ENCODE measurements at regions not wholly inside any gene's neighbourhood (a gene's known extent, or its start where the extent isn't known, plus 50 kb on each side); places are given as distances from the start of the nearest gene placed in this dataset.

DNA sequence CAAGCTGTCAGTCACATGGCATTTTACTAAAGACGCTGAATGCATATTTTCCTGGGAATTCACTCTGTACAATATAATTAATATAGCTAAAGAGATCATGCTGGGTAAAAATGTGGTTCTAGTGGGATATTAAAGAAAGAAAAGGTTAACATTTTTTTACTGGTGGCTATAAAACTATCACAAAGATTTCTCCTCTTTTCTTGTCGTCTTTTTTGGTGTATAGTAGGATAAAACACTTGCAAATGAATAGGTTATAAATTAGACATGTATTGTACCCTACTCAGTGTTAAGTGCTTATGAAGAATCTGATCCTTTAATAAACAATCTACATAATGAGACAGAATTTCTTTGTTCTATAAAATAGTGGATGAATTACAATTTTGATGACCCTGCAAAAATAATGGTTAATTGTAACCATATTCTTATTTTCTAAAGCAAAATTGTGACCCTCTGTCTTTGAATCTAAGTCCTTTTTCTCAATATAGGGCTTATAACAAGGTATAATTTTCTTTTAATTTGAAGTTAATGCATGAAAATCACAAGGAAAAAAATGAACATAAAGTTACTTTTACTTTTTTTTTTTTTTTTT, 1540.4 kb upstream of the GOT2 start:
- ChIA-PET POLR2A (no interaction called here), CTCF (no interaction called here)
- Mint-ChIP-seq H3K4me1 (no peaks in the 10 kb centered on the region), H3K27ac (no peak overlapping the region), H3K36me3 (ENCODE audit: low read depth) (no peaks in the 10 kb centered on the region), H3K9me3 (peaks cover 7% of the 10 kb centered on the region), H3K27me3 (no peaks in the 10 kb centered on the region), H3K4me3 (no peak overlapping the region)
- TF ChIP-seq, protein P1, sequence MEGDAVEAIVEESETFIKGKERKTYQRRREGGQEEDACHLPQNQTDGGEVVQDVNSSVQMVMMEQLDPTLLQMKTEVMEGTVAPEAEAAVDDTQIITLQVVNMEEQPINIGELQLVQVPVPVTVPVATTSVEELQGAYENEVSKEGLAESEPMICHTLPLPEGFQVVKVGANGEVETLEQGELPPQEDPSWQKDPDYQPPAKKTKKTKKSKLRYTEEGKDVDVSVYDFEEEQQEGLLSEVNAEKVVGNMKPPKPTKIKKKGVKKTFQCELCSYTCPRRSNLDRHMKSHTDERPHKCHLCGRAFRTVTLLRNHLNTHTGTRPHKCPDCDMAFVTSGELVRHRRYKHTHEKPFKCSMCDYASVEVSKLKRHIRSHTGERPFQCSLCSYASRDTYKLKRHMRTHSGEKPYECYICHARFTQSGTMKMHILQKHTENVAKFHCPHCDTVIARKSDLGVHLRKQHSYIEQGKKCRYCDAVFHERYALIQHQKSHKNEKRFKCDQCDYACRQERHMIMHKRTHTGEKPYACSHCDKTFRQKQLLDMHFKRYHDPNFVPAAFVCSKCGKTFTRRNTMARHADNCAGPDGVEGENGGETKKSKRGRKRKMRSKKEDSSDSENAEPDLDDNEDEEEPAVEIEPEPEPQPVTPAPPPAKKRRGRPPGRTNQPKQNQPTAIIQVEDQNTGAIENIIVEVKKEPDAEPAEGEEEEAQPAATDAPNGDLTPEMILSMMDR (IDR thresholded peaks at IDR 0.05), result no peak
- no peak for ATAC-seq (ENCODE audit: low read depth)
- no peak for DNase-seq
- intact Hi-C loops (cut with micrococcal nuclease), result no loop called here

DNA sequence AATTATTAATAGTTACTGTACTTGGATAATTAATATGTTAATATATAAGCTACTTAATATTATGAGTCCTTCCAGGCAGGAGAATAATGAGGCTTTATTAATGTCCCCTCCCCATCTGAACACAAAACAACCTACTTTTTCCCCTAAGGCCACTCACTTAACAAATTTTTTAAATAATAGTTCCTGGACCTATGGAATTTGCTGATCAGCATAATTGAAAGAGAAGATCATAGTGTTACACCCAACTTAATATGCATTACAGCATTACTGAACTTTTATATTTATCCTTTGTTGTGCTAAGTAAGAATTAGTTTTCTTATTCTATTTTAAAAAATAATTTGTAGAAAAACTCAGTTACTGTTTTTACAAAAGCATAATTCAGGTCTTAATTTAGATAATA, 1537.7 kb upstream of the GOT2 start:
- CTCF ChIA-PET, result no interaction called here
- Mint-ChIP-seq H3K27ac (no peak overlapping the region), H3K9me3 (peaks cover 10% of the 10 kb centered on the region), H3K27me3 (no peaks in the 10 kb centered on the region), H3K4me1 (no peaks in the 10 kb centered on the region), H3K36me3 (ENCODE audit: low read depth) (no peaks in the 10 kb centered on the region), H3K4me3 (no peak overlapping the region)
- DNase-seq (no peak), ATAC-seq (ENCODE audit: low read depth) (no peak)
- intact Hi-C loops (cut with micrococcal nuclease), result no loop called here
- POLR2A ChIA-PET, result no interaction called here
- TF ChIP-seq, protein P1 (IDR thresholded peaks at IDR 0.05), result no peak

DNA sequence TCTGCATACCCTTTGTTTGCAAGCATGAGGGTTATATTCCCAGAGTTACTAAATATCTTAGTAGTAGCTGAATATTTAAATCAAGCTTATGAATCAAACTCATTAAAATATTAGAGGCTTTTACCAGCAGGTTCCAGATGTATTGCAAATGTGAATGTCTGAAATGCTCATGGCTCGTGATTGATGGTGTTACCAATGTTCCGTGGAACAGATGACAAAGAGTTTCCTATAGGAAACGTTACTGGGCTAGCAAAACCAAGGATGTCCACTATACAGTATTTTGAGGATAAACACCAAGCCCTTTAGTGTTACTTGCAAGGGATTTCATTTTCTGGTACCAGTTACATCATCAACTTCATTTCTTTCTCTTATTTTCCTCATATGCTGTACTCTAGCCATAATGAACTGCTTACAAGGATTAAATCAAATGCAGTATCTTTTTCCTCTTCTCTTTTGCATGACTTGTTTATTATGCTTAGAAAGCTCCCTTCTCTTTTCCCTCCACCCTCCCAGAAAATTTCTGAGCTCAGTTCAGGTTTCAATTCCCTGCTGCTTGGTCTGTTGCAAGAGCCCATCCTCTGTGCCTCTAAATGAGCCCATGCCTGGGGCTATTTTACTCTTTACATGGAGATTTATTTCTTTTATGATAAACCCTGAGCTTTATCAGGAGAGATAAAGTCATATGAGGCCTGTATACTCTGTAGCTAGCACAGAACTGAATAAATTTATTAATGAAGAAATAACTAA, 1537.1 kb upstream of the GOT2 start:
- Mint-ChIP-seq H3K4me3 (no peak overlapping the region), H3K27ac (no peak overlapping the region), H3K9me3 (peaks cover 10% of the 10 kb centered on the region), H3K36me3 (ENCODE audit: low read depth) (no peaks in the 10 kb centered on the region), H3K4me1 (no peaks in the 10 kb centered on the region), H3K27me3 (no peaks in the 10 kb centered on the region)
- CTCF ChIA-PET, result no interaction called here
- no peak for ATAC-seq (ENCODE audit: low read depth)
- intact Hi-C loops (cut with micrococcal nuclease), result no loop called here
- POLR2A ChIA-PET, result no interaction called here
- DNase-seq, result no peak
- TF ChIP-seq, protein P1 (IDR thresholded peaks at IDR 0.05), result no peak

DNA sequence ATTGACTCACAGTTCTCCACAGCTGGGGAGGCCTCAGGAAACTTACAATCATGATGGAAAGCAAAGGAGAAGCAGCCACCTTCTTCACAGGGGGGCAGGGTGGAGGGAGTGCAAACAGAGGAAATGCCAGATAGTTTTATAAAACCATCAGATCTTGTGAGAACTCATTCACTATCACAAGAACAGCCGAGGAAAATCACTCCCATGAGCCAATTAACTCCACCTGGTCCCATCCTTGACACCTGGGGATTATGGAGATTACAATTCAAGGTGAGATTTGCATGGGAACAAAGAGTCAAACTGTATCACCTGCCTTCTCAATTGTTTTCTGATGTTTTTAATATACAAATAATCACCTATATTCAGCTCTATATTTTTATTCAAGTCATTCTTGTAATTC, 1527.3 kb upstream of the GOT2 start:
- Mint-ChIP-seq H3K36me3 (ENCODE audit: low read depth) (no peaks in the 10 kb centered on the region), H3K27ac (no peak overlapping the region), H3K27me3 (no peaks in the 10 kb centered on the region), H3K4me1 (no peaks in the 10 kb centered on the region), H3K4me3 (no peak overlapping the region), H3K9me3 (peaks cover 8% of the 10 kb centered on the region)
- TF ChIP-seq, protein P1 (IDR thresholded peaks at IDR 0.05), result no peak
- ATAC-seq (ENCODE audit: low read depth) (no peak), DNase-seq (no peak)
- CTCF ChIA-PET, result no interaction called here
- POLR2A ChIA-PET, result no interaction called here
- intact Hi-C loops (cut with micrococcal nuclease), result no loop called here

DNA sequence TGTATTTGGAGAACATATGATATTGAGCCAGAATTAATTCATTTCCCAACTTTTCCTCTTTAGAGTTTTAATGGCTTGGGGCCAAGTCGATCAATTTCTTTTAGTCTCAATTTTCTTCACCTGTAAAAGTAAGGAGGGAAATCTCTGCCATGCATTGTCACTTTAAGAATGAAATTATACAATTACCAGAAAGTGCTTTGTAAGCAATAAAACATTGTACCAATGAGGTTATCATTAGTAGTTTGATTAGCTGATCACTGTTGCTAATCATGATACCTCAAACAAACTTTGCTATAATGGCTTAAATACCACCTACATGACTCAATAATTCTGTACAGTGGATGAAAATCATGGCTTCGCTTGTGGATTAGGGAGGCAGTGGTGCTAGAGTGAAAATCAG, 1525.8 kb upstream of the GOT2 start:
- TF ChIP-seq, protein P1 (IDR thresholded peaks at IDR 0.05), result no peak
- DNase-seq (no peak), ATAC-seq (ENCODE audit: low read depth) (no peak)
- peaks cover 5% of the 10 kb centered on the region for H3K9me3 Mint-ChIP-seq
- intact Hi-C loops (cut with micrococcal nuclease), result no loop called here
- no peaks in the 10 kb centered on the region for H3K27me3 Mint-ChIP-seq
- H3K4me1 Mint-ChIP-seq, result no peaks in the 10 kb centered on the region
- no peak overlapping the region for H3K27ac Mint-ChIP-seq
- H3K4me3 Mint-ChIP-seq, result no peak overlapping the region
- ChIA-PET POLR2A (no interaction called here), CTCF (no interaction called here)
- H3K36me3 Mint-ChIP-seq (ENCODE audit: low read depth), result no peaks in the 10 kb centered on the region
